ENCODE measurements at regions not wholly inside any gene's neighbourhood (a gene's known extent, or its start where the extent isn't known, plus 50 kb on each side); places are given as distances from the start of the nearest gene placed in this dataset.

DNA sequence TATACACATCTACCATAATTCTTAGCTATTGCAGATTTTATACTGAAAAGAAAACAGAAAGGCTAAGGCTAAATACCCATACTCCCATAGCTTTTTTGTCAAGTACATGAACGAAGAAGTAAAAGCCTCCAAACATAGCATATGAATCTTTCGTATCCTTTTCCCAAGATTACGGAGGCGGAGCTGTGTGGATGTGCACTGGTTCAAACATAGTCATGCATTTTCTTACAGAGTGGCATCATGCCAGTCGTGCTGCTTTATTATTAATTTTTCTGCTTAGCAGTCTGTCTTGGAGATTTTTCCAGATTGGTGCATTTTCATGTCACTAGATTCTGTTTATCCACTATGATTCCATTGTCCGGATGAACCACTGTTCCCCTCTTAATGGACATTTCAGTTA lies 118.7 kb upstream of the RUNX3 start:
- TF ChIP-seq, protein P1, sequence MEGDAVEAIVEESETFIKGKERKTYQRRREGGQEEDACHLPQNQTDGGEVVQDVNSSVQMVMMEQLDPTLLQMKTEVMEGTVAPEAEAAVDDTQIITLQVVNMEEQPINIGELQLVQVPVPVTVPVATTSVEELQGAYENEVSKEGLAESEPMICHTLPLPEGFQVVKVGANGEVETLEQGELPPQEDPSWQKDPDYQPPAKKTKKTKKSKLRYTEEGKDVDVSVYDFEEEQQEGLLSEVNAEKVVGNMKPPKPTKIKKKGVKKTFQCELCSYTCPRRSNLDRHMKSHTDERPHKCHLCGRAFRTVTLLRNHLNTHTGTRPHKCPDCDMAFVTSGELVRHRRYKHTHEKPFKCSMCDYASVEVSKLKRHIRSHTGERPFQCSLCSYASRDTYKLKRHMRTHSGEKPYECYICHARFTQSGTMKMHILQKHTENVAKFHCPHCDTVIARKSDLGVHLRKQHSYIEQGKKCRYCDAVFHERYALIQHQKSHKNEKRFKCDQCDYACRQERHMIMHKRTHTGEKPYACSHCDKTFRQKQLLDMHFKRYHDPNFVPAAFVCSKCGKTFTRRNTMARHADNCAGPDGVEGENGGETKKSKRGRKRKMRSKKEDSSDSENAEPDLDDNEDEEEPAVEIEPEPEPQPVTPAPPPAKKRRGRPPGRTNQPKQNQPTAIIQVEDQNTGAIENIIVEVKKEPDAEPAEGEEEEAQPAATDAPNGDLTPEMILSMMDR (conservative IDR thresholded peaks at IDR 0.05) = no peak
- no peak for TF ChIP-seq EZH2 (IDR thresholded peaks at IDR 0.05; ENCODE audit: low read depth)

All from PC-9 (cell line).